Parathyroid adenoma (tissue), 2 donors: ENCODE measurements at regions not wholly inside any gene's neighbourhood (a gene's known extent, or its start where the extent isn't known, plus 50 kb on each side); places are given as distances from the start of the nearest gene placed in this dataset.

Source experiments
- H2AFZ ChIP-seq: fragments of 300-600 bp; sonication (generic); one replicate; pipeline ENCODE4 v1.7.0; 2017; ENCODE audit warnings: antibody characterized with exemption, mild to moderate bottlenecking
- H3K27ac ChIP-seq: fragments of 300-600 bp; sonication (generic); one replicate; pipeline ENCODE4 v1.7.0; 2017
- H3K27me3 ChIP-seq: fragments of 300-600 bp; sonication (generic); one replicate; pipeline ENCODE4 v1.7.0; 2017; ENCODE audit warnings: low read length; ENCODE audit not compliant: control insufficient read depth, insufficient read depth
- H3K36me3 ChIP-seq: fragments of 300-600 bp; sonication (generic); one replicate; pipeline ENCODE4 v1.7.0; 2017; ENCODE audit warnings: low read length; ENCODE audit not compliant: control insufficient read depth, insufficient read depth
- H3K4me1 ChIP-seq: fragments of 300-600 bp; sonication (generic); one replicate; pipeline ENCODE4 v1.7.0; 2017; ENCODE audit warnings: control low read depth
- H3K4me2 ChIP-seq: fragments of 300-600 bp; sonication (generic); one replicate; pipeline ENCODE4 v1.7.0; 2017; ENCODE audit warnings: low read length
- H3K4me3 ChIP-seq: fragments of 300-600 bp; sonication (generic); one replicate; pipeline ENCODE4 v1.7.0; 2017; ENCODE audit warnings: low read depth, low read length
- H3K79me2 ChIP-seq: fragments of 300-600 bp; sonication (generic); one replicate; pipeline ENCODE4 v1.7.0; 2017; ENCODE audit warnings: control low read depth
- H3K9ac ChIP-seq: fragments of 300-600 bp; sonication (generic); one replicate; pipeline ENCODE4 v1.7.0; 2017; ENCODE audit warnings: mild to moderate bottlenecking
- H3K9me3 ChIP-seq: fragments of 300-600 bp; sonication (generic); one replicate; pipeline ENCODE4 v1.7.0; 2017; ENCODE audit warnings: low read length; ENCODE audit not compliant: control insufficient read depth
- CTCF ChIP-seq: fragments of 300-600 bp; sonication (generic); IDR thresholded peaks from one replicate; pipeline ENCODE4 v1.7.0; 2017; ENCODE audit warnings: antibody characterized with exemption, mild to moderate bottlenecking
- donor health status: primary hyperparathyroidism.

GRCh38 chr10:65500716-65501115 is 1425.1 kb upstream of the LRRTM3 start:
- Histone ChIP-seq H3K9ac (no peak overlapping the region), H3K79me2 (no peaks in the 10 kb centered on the region), H3K9me3 (no peaks in the 10 kb centered on the region), H2AFZ (no peak overlapping the region), H3K4me2 (no peak overlapping the region), H3K27me3 (no peaks in the 10 kb centered on the region), H3K4me3 (no peak overlapping the region), H3K36me3 (no peaks in the 10 kb centered on the region), H3K4me1 (no peaks in the 10 kb centered on the region), H3K27ac (no peak overlapping the region)
- no peak for TF ChIP-seq CTCF

GRCh38 chr10:65501259-65501658 is 1424.6 kb upstream of the LRRTM3 start:
- no peak overlapping the region for H3K4me3 ChIP-seq
- no peak overlapping the region for H3K27ac ChIP-seq
- no peak overlapping the region for H2AFZ ChIP-seq
- H3K9ac ChIP-seq: no peak overlapping the region
- no peaks in the 10 kb centered on the region for H3K27me3 ChIP-seq
- no peaks in the 10 kb centered on the region for H3K9me3 ChIP-seq
- H3K4me2 ChIP-seq: no peak overlapping the region
- TF ChIP-seq CTCF: no peak
- H3K4me1 ChIP-seq: no peaks in the 10 kb centered on the region
- H3K79me2 ChIP-seq: no peaks in the 10 kb centered on the region
- H3K36me3 ChIP-seq: no peaks in the 10 kb centered on the region

- Histone ChIP-seq H3K9ac (no peak overlapping the region), H3K4me1 (no peaks in the 10 kb centered on the region), H2AFZ (no peak overlapping the region), H3K27ac (no peak overlapping the region), H3K4me3 (no peak overlapping the region), H3K9me3 (no peaks in the 10 kb centered on the region), H3K4me2 (no peak overlapping the region), H3K27me3 (no peaks in the 10 kb centered on the region), H3K79me2 (no peaks in the 10 kb centered on the region), H3K36me3 (no peaks in the 10 kb centered on the region)
- TF ChIP-seq CTCF: no peak
These were observed 1407.5 kb upstream of the LRRTM3 start for GRCh38 chr10:65518379-65518778.

- Histone ChIP-seq H2AFZ (no peak overlapping the region), H3K4me2 (no peak overlapping the region), H3K4me1 (no peaks in the 10 kb centered on the region), H3K36me3 (no peaks in the 10 kb centered on the region), H3K9me3 (no peaks in the 10 kb centered on the region), H3K9ac (no peak overlapping the region), H3K4me3 (no peak overlapping the region), H3K79me2 (no peaks in the 10 kb centered on the region), H3K27me3 (no peaks in the 10 kb centered on the region), H3K27ac (no peak overlapping the region)
- TF ChIP-seq CTCF: no peak
These were observed 1396.8 kb upstream of the LRRTM3 start for GRCh38 chr10:65528986-65529385.

GRCh38 chr10:65531545-65531944 is 1394.3 kb upstream of the LRRTM3 start:
- no peaks in the 10 kb centered on the region for H3K79me2 ChIP-seq
- H3K27me3 ChIP-seq: no peaks in the 10 kb centered on the region
- no peak overlapping the region for H3K4me2 ChIP-seq
- no peaks in the 10 kb centered on the region for H3K4me1 ChIP-seq
- H3K4me3 ChIP-seq: no peak overlapping the region
- no peak overlapping the region for H2AFZ ChIP-seq
- no peak overlapping the region for H3K27ac ChIP-seq
- no peaks in the 10 kb centered on the region for H3K36me3 ChIP-seq
- H3K9me3 ChIP-seq: no peaks in the 10 kb centered on the region
- TF ChIP-seq CTCF: no peak
- no peak overlapping the region for H3K9ac ChIP-seq
